ENCODE measurements at regions not wholly inside any gene's neighbourhood (a gene's known extent, or its start where the extent isn't known, plus 50 kb on each side); places are given as distances from the start of the nearest gene placed in this dataset.

DNA sequence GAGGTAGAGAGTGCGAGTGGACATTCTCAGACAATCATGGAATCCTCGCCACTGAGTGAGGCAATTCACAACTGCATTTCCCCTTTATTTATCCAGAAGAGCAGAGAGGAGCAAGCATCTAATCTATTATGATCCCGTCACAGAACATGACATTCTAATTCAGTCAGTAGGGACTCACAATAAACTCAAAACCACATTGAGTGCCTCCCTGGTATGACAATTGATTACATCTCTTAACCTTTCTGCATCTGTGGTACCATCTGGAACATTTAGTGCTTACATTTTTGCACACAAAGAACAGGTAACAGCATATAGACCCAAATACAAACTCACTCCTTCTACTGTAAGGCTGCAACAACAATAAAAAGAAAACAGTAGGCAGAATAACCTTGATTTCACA, 517.2 kb downstream of the GBE1 start:
- H3K4me1 ChIP-seq: no peaks in the 10 kb centered on the region
- H3K27ac ChIP-seq: no peak overlapping the region
- H3K27me3 ChIP-seq: no peaks in the 10 kb centered on the region
- DNase-seq: no peak
- no peak for TF ChIP-seq POLR2A (IDR thresholded peaks at IDR 0.05)
- TF ChIP-seq CTCF (IDR thresholded peaks at IDR 0.05): no peak
- H3K4me3 ChIP-seq: no peak overlapping the region
- no peaks in the 10 kb centered on the region for H3K36me3 ChIP-seq
- no peaks in the 10 kb centered on the region for H3K9me3 ChIP-seq

GRCh38 chr3:81242871-81243270, 518.6 kb downstream of the GBE1 start:
- Histone ChIP-seq H3K9me3 (no peaks in the 10 kb centered on the region), H3K4me3 (no peak overlapping the region), H3K4me1 (no peaks in the 10 kb centered on the region), H3K27ac (no peak overlapping the region), H3K36me3 (no peaks in the 10 kb centered on the region), H3K27me3 (no peaks in the 10 kb centered on the region)
- TF ChIP-seq POLR2A (IDR thresholded peaks at IDR 0.05): no peak
- TF ChIP-seq CTCF (IDR thresholded peaks at IDR 0.05): peak in 3 of 6 experiments; percentile 64 to 69 (median 67)
- no peak for DNase-seq

GRCh38 chr3:81237181-81237580, 524.3 kb downstream of the GBE1 start:
- Histone ChIP-seq H3K9me3 (no peaks in the 10 kb centered on the region), H3K36me3 (no peaks in the 10 kb centered on the region), H3K4me1 (no peaks in the 10 kb centered on the region), H3K27me3 (no peaks in the 10 kb centered on the region), H3K27ac (no peak overlapping the region), H3K4me3 (no peak overlapping the region)
- DNase-seq: no peak
- TF ChIP-seq CTCF (IDR thresholded peaks at IDR 0.05) (no peak), POLR2A (IDR thresholded peaks at IDR 0.05) (no peak)

- no peaks in the 10 kb centered on the region for H3K4me1 ChIP-seq
- H3K9me3 ChIP-seq: no peaks in the 10 kb centered on the region
- TF ChIP-seq POLR2A (IDR thresholded peaks at IDR 0.05) (no peak), CTCF (IDR thresholded peaks at IDR 0.05) (peak in 3 of 6 experiments; percentile 28 to 43 (median 36))
- H3K27ac ChIP-seq: no peak overlapping the region
- H3K4me3 ChIP-seq: no peak overlapping the region
- DNase-seq: no peak
- H3K27me3 ChIP-seq: no peaks in the 10 kb centered on the region
- H3K36me3 ChIP-seq: no peaks in the 10 kb centered on the region
Observed at GRCh38 chr3:81218023-81218422, 543.4 kb downstream of the GBE1 start.

GRCh38 chr3:81217101-81217500, 544.3 kb downstream of the GBE1 start:
- H3K4me1 ChIP-seq: no peaks in the 10 kb centered on the region
- no peaks in the 10 kb centered on the region for H3K27me3 ChIP-seq
- no peak overlapping the region for H3K4me3 ChIP-seq
- no peaks in the 10 kb centered on the region for H3K36me3 ChIP-seq
- DNase-seq: no peak
- no peaks in the 10 kb centered on the region for H3K9me3 ChIP-seq
- no peak overlapping the region for H3K27ac ChIP-seq
- TF ChIP-seq CTCF (IDR thresholded peaks at IDR 0.05) (no peak), POLR2A (IDR thresholded peaks at IDR 0.05) (no peak)

DNA sequence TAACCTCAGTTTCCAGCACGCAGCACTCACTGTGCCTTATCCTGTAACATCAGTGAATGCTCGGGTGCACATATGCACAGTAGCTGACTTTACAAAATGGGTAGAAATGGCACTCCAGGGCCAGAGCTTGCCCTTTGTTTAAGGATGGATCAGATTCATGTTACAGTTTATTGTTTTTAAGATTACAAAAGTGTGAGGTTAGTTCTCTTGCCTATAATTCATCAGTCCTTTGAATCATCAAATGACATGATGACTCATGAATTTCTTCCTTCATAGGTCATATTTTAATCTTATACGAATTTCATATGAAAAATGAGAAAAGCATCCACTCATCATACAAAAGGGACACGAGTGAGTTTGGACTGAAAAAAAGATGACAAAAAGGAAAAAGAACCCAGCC, 545.3 kb downstream of the GBE1 start:
- H3K27ac ChIP-seq: no peak overlapping the region
- no peaks in the 10 kb centered on the region for H3K36me3 ChIP-seq
- no peak for TF ChIP-seq POLR2A (IDR thresholded peaks at IDR 0.05)
- no peak overlapping the region for H3K4me3 ChIP-seq
- no peak for DNase-seq
- H3K27me3 ChIP-seq: no peaks in the 10 kb centered on the region
- H3K9me3 ChIP-seq: no peaks in the 10 kb centered on the region
- H3K4me1 ChIP-seq: no peaks in the 10 kb centered on the region

All from Peyer's patch (tissue), 4 donors.